A204.1 (cell line): ENCODE measurements at regions not wholly inside any gene's neighbourhood (a gene's known extent, or its start where the extent isn't known, plus 50 kb on each side); places are given as distances from the start of the nearest gene placed in this dataset.
"Not testable (repeated sequence)": the region's sequence is repeated elsewhere in the genome, so short reads cannot be mapped to it uniquely, and the experiment has no call there.

Experiments used
- FAIRE-seq: peaks from 2 replicates; lab custom pipeline; 2012; peaks lifted over from hg19 to GRCh38; lab: Jason Lieb, UNC

GRCh38 chr14:84225268-84225667 is 1304.7 kb upstream of the FLRT2 start:
- FAIRE-seq, result no peak

GRCh38 chr14:84228702-84229101 is 1301.2 kb upstream of the FLRT2 start:
- no peak for FAIRE-seq

DNA sequence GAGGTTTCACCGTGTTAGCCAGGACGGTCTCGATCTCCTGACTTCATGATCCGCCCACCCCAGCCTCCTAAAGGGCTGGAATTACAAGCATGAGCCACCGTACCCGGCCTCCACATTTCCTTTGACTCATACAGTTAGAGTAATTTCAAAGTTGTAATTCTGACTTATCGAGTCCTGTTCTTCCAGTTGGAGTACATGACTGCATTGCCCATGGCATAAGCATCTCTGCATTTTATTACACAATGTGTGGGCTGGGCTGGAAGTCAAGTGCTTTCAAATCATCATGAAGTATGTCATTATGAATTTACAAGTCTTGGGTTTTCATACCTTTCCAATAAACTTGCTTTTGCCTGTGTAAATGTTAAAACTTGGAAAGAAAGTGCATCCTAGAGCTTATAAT is 1295.7 kb upstream of the FLRT2 start:
- FAIRE-seq, result no peak

GRCh38 chr14:84236290-84236689 is 1293.7 kb upstream of the FLRT2 start:
- FAIRE-seq, result no peak

DNA sequence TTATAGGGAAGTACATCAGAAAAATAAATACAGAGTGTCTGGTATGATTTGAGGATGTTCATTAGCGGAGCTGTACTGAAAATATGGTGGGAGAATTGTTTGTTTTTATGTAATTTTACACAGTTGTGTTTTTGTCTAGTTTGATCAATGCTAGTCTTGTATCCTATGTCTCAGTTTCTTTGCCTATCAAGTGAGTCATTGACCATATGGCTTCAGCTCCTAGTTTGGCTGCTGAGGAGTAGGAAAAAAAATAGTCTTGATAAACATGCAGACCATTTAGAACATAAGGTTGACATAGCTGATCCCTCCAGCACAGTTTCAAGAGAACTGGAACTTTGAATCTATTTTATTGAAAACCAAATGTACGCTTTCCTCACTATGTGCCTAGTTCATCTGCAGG is 1292.1 kb upstream of the FLRT2 start:
- FAIRE-seq, result no peak

GRCh38 chr14:84247693-84248092 is 1282.3 kb upstream of the FLRT2 start:
- no peak for FAIRE-seq

GRCh38 chr14:84250893-84251292 is 1279.1 kb upstream of the FLRT2 start:
- FAIRE-seq, result no peak

- FAIRE-seq, result no peak
Observed at GRCh38 chr14:84251411-84252115, 1278.4 kb upstream of the FLRT2 start.

DNA sequence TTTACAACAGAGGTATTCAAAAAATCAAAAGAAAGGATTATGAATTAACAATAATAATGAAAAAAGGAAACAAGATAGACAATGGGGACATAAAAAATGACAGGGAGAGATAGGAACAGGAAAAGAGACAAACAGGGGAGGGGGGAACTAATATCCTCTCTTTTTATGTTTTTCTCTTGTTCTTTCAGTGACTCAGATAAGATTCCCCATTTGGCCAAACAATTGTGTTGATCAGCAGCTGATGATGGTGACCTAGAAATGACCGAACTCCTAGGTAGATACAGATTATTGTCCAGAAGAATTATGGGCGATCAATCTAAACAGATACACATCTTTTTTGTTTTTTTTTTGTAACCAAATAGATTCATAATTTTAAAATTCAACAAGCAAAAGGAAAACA is 1277.2 kb upstream of the FLRT2 start:
- no peak for FAIRE-seq

DNA sequence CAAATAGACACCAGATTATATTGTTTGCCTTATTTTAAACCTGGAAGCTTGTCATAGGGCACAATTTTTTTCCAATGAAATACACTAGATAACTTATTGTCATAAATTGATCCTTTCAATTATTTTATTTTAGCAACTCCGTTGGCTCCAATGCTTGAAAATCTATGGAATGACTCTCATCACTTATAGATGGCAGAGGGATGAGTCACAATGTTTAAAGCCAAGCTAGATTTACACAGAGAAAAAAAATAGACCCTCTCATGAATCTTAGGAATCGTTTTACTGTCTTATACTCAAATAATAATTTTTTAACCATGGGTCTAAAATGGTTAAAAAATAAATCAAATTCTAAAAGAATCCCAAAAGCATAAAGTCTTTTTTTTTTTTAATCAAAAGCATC is 1276.6 kb upstream of the FLRT2 start:
- no peak for FAIRE-seq

DNA sequence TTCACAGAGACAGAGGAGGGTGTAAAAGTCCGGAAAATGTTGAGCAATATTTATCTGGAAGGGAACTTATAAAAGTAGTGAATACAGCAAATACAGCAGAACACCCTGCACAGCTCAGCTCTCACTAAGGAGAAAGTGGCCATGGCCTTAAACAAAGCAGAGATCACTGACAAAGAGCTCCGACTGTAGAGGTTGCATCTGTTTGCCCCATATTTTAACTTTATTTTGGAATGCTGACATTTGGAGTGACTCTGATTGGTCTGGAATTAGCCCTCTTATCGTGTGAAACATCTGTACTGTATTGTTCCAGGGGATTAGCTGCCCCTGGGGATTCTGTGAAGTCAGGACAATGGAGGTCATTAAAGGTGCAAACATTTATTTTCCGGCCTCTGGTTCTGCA is 1275.7 kb upstream of the FLRT2 start:
- FAIRE-seq, result no peak

GRCh38 chr14:84262932-84263331 is 1267.0 kb upstream of the FLRT2 start:
- no peak for FAIRE-seq

- FAIRE-seq, result no peak
Observed at GRCh38 chr14:84272290-84272721, 1257.6 kb upstream of the FLRT2 start.

DNA sequence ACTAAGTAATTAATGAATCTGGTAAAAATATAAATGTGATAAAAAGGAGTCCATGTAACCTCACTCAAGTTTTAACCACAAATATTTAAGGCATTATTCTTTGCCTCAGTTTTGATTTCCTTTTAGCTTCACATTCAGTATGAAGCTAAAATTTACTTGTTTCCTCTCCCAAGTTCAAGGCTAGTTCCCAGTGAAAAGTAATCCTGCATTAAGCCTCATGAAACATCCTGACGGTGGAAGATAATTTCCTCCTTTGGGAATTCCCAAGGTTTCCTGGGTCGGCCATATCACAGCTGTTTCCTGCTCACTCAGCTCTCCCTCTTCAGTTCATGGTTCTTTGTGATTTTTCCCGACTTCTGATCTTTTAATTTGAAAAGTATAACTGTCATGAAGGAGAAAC is 1256.8 kb upstream of the FLRT2 start:
- no peak for FAIRE-seq

DNA sequence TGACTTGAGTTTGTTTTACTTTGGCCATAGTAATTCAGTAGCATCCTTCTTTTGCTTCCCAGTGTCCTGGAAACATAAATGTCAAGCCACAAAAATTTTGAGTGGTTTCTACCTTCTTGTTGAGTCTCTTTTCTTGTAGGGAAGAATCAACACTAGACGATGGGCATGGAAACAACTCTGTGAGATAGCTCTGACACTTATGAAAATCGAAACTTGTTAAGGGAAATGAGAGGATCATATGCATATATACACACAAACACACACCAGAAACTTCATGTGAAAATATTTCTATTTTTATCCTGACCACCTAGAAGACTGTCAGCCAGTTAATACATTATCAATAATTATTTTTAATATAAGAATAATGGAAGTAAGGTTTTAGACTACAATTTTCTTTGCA is 1247.3 kb upstream of the FLRT2 start:
- no peak for FAIRE-seq

GRCh38 chr14:84288781-84289180 is 1241.2 kb upstream of the FLRT2 start:
- FAIRE-seq, result no peak

DNA sequence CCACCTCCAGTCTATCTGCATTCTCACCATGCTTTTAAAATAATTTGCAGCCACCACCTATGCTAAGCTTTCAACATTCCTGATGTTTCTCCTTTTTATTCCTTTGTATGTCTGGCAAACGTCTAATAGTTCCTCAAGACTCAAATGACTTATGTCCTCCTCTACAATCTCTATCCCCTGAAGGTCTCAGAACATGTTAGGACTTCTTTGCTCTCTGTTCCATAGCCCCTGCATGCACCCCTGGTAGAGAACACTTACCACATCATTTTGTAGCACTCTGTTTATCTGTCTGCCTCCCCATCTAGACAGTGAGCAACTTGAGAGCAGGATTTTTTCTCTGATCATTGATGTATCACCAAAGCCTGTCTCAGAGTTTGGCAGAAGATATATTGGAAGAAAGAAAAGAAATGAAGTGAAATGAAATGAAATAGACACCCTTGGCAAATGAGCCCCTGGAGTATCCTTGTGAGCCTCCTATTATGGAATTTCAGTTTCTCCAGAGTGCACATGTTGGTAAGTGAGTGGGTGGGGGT is 1231.2 kb upstream of the FLRT2 start:
- FAIRE-seq, result no peak

DNA sequence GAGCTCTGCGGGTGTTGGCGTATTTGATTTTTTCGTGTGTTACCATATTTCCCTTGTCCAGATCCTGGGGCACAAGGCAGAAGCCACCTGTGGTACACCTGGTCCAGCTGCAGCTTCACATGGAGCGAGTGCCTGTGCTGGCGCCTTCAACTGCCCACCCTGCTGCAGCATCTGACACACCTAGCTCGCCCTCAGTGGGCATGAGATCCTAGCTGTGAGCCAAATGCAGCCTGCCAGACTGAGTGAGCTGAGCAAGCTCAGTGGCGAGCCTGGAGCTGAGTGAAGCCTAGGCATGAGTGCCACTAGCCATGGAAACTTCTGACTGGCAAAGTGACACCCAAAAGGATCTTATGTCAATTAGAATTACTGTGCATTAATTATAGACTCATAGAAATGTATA is 1226.8 kb upstream of the FLRT2 start:
- FAIRE-seq, result no peak

DNA sequence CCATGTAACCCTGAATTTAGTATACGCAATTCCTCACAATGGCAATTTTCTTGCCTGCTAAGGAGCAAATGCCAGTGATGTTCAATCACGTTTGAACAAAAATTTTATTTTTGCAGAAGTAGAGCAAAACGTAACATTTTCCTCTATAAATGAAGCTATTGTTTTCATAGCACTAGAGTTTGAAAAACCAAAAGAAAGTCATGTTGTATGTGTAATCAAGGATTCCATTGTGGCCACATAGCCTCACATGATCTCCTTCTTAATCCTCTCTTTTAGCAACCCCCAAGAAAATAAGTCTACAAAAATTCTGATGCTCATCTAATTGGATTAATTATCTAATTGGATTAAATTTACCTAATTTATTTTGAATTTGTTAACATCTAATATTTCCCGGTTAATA is 1217.4 kb upstream of the FLRT2 start:
- no peak for FAIRE-seq

- no peak for FAIRE-seq
Observed at GRCh38 chr14:84323450-84323849, 1206.5 kb upstream of the FLRT2 start.

GRCh38 chr14:84323978-84324377 is 1206.0 kb upstream of the FLRT2 start:
- FAIRE-seq, result no peak

DNA sequence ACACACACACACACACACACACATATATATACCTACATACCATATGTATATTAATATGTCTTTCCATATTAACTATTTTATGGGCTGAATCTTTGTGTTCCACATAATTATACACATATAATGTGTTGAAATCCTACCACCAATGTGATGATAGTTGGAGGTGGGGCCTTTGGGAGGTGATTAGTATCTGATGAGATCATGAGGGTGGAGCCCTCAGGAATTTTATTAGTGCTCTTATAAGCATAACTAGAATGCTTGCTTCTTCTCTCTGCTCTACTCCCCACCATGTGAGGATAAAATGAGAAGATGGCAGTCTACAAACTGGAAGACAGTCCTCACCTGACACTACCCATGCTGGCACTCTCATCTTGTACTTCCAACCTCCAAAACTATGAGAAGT is 1193.5 kb upstream of the FLRT2 start:
- FAIRE-seq, result no peak

- no peak for FAIRE-seq
Observed at GRCh38 chr14:84340938-84341337, 1189.0 kb upstream of the FLRT2 start.

- not testable (repeated sequence) for FAIRE-seq
Observed at GRCh38 chr14:84341867-84342266, 1188.1 kb upstream of the FLRT2 start.

- FAIRE-seq, result no peak
Observed at GRCh38 chr14:84343656-84344055, 1186.3 kb upstream of the FLRT2 start.
